Erythroblast (primary cell): ENCODE measurements at regions not wholly inside any gene's neighbourhood (a gene's known extent, or its start where the extent isn't known, plus 50 kb on each side); places are given as distances from the start of the nearest gene placed in this dataset.

ENCODE experiments used
- DNase-seq, 2 experiments: peaks; one replicate each; lab custom pipeline; 2025; lab: John Stamatoyannopoulos, UW
- GATA1 ChIP-seq: IDR thresholded peaks from 2 replicates; pipeline ENCODE4 v1.6.1; 2011; ENCODE audit warnings: low read depth, mild to moderate bottlenecking, control low read depth, low read length, moderate library complexity
- POLR2A ChIP-seq: IDR thresholded peaks from 2 replicates; pipeline ENCODE4 v1.6.1; 2011; ENCODE audit warnings: mild to moderate bottlenecking, low read length

- TF ChIP-seq GATA1: no peak
- no peak for TF ChIP-seq POLR2A
Observed at GRCh38 chrX:69076088-69076487, 89.2 kb downstream of the PJA1 start.

DNA sequence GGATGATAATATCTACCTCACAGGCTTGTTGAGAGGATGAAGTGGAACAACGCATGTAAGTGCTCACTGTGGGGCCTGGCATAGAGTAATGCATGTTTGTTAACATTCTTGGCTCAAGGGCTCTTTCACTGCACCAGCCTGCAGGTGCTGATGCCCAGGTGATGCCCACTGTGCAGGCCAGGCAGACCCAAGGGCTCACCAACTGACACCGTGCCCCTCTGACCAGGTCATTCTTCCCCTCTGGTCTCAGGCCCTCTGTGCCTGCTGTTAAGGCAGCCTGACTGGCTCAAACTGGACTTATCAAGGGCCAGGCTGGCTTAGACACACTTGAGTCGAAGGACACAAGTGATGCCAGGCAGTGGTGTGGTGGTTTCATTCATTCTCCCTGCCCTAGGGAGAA, 90.5 kb downstream of the PJA1 start:
- TF ChIP-seq GATA1 (no peak), POLR2A (no peak)

More at GRCh38 chrX:69076088-69076487, 89.2 kb downstream of the PJA1 start:
- DNase-seq: no peak

DNA sequence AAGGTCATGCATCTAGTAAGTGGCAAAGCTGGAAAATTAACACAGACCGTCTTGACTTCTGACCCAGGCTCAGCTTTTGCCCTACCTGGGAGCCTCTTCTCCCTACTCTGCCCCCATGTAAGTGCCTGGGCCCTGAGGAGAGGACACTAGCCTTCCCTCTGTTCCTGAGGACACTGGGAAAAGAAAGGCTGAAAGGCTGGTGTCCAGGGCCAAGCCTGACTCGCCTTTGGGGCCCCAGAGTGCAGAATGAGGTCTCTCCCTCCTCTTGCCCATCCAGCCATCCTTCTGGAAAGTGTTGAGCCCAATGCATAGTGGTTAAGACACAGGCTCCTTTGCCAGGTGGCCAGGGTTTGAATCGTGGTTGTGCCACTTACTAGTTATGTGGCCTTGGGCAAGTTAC, 91.5 kb downstream of the PJA1 start:
- TF ChIP-seq POLR2A (no peak), GATA1 (no peak)
- DNase-seq: no peak

More for the DNA sequence above, 90.5 kb downstream of the PJA1 start:
- no peak for DNase-seq

GRCh38 chrX:69073241-69073640, 92.0 kb downstream of the PJA1 start:
- DNase-seq: no peak
- TF ChIP-seq POLR2A (no peak), GATA1 (no peak)

GRCh38 chrX:69072486-69073006, 92.7 kb downstream of the PJA1 start:
- no peak for TF ChIP-seq POLR2A
- no peak for TF ChIP-seq GATA1
- no peak for DNase-seq

- TF ChIP-seq GATA1: no peak
- TF ChIP-seq POLR2A: no peak
Observed at GRCh38 chrX:69070949-69071650, 94.2 kb downstream of the PJA1 start.

DNA sequence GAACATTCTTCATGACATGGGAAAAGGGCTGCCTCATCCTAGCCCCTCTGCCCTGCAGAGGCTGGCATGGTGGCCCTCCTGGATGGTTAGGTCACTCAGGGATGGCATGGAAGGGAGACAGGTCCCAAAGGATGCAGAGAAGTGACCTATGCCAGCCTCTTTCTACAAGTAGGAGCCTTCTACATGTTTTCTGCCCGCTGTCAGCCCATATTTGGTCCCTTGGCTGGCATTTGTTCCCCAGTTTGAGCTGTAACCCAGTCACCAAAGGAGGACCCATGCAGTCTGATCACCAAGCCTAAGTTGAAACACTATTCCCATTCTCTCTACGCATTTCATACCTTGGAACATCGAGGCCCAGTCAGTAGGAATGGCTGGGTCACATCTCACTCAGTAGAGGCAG, 95.4 kb downstream of the PJA1 start:
- DNase-seq: no peak

More at GRCh38 chrX:69070949-69071650, 94.2 kb downstream of the PJA1 start:
- no peak for DNase-seq

DNA sequence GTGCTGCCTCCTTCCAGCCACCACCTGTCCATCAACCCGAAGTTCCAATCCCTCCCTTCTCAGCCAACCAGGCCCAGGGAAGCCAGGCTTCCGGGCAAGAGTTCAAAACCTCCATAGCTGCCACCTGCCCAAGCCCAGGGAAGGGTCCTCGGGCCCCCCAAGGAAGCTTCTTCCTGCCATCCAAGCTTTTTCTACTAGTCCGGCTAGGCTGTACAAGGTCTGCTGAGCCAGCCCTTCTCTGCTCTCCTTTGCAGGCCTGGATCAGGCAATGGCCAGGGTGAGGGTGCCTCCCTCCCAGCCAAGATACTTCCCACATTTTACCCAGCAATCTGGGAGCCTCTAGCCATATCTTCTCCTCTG, 96.2 kb downstream of the PJA1 start:
- no peak for TF ChIP-seq GATA1
- TF ChIP-seq POLR2A: no peak

More for the DNA sequence above, 95.4 kb downstream of the PJA1 start:
- TF ChIP-seq GATA1 (no peak), POLR2A (no peak)

DNA sequence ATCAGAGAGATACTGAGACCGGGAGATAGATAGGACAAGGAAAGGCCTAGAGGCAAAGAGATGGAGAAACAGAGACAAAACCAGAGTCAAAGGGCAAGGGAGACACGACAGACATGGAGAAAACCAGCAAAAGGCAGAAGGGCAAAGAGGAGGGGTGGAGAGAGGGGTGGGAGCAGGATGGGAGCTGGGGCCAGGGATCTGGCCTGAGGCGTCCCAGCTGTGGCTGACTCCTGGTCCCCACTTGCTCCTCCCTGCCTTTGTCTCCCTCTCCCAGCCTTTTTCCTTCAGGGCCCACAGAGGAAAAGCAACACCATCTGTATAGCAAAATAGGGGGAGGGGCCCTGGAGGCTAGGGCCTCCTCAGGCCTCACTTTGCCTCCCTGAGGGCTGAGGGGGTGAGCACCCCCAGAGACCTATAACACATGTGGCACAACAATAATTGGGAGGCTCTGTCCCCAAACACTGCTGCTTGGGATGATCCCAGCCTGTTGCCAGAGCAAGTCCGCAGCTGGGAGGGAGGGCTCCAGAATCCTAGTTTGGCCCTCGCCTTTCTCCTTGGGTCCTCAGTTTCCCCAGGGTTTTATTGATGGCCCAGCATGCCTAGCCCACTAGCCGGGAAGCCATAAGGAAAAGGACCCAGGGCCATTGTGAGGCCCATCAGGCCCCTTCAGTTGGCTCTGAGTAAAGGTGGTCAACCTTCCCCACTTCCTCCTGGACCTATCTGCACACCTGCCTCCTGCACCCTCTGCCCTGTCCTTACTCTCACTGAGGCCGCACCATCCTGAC, 96.8 kb downstream of the PJA1 start:
- TF ChIP-seq POLR2A (no peak), GATA1 (no peak)
- DNase-seq: no peak

More for the DNA sequence above, 96.2 kb downstream of the PJA1 start:
- DNase-seq: no peak

DNA sequence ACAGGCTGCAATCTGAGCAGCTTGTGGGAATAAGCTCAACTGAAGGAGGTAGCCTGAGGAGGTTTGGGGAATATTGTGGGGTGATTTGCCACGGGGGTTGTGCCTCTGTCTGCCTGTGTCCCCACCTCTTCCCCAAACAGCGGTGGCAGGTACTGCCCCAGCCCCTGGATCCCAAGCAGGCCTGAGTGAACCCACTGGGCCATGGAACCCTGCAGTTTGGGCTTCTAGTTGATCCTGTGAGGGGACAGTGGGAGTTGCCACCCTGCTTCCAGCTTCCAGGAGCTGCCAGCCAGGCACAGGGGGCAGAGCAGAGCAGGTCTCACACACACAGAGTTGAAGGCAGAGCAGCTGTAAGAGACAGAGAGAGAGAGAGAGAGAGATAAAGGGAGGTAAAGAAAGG, 97.4 kb downstream of the PJA1 start:
- TF ChIP-seq GATA1 (no peak), POLR2A (no peak)
- no peak for DNase-seq

DNA sequence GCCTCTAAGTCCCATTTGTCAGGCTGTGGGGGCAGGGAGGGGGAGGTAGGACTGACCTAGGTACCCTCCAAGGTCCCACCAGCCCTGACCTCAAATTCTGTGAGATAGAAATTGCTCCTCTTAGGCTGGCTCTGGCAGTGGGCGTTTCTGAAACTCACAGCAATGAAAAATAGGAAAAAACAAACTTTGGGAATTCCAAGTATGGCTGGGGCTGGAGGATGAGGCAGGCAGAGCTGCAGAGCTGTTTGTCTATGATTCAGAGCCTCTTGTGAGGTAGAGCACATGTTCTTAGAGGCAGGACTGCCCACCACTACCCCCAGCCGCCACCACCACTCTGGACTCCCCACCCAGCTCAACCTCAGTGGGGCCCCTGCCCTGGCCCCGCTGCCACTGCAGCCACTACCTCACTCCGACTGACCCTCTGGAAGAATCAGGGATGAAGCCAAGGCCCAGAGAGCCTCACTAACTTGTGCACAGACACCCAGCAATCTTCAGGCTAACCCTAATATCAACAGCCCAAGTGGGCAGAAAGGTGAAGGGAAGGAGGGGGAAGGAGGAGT, 98.2 kb downstream of the PJA1 start:
- DNase-seq: no peak
- TF ChIP-seq GATA1 (no peak), POLR2A (no peak)

DNA sequence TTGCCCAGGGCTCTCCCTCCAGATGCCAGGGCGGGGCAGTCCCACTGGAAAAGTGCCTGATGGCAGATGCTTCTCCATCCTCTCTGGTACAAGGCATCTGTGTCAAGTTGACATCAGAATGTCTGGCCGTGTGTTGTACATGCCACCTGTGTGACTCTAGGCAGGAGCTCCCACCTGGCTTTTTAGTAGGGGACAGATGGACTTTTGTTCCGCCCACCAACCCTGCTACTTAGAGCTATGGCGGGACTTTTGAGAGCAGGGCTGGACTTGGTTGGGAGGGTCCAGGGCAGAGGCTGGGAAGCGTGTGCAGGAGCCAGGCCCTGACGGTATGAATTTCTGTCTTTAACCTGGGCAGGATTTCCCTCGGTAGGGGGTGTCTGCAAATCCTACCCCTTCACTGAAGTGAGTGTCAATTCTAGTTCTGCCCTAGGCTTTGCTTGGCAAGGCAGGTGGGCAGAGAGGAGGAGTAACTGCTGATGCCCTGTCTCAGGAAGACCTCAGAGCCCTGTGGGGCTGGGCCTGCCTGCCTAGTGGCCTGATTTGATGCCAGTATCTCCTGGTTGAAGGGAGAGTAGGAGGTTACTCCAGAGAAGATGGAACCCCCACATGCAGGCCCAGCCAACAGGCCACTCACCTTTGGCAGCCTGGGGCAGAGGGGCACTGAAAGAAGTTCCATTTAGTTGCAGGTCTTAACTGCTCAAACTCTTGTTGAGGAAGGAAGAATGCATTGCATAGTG, 99.1 kb downstream of the PJA1 start:
- TF ChIP-seq POLR2A: no peak
- TF ChIP-seq GATA1: no peak
- DNase-seq: no peak

DNA sequence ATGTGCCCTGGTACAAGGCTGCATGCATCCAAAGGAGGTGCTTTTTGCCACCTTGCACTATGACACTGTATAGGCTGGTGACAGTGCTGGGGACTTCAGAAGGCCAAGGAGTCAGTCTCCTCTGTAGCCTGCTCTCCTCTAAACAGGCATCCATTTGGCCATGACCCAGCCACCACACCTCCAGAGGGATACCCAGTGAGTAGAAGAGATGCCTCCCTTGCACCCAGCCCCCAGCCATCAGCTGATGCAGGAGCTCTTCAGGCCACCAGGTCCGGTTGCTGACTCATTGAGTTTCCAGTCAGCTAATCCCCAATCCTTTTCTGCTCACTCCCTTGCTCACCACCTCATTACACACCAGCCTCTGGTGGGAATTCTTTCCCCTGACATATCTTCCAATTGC, 99.8 kb downstream of the PJA1 start:
- TF ChIP-seq POLR2A (no peak), GATA1 (no peak)
- DNase-seq: no peak
